ENCODE measurements at regions not wholly inside any gene's neighbourhood (a gene's known extent, or its start where the extent isn't known, plus 50 kb on each side); places are given as distances from the start of the nearest gene placed in this dataset.

GRCh38 chr16:63096857-63097256, 1060.6 kb upstream of the CDH8 start (continued):
- TF ChIP-seq STAT3 (IDR thresholded peaks at IDR 0.05; ENCODE audit: low read depth, low read length) (no peak), POLR2AphosphoS5 (IDR thresholded peaks at IDR 0.05; ENCODE audit: low read length) (no peak), ZBTB4 (CRISPR knock-in tag; IDR thresholded peaks at IDR 0.05) (no peak), CTCF (IDR thresholded peaks at IDR 0.05 in 2 of 3, conservative IDR thresholded peaks at IDR 0.05 in 1 of 3; ENCODE audit: control insufficient read depth in 2 of 3, extremely low read depth in 1 of 3, insufficient read depth in 1 of 3, low read depth in 3 of 3, low read length in 3 of 3) (no peak), E4F1 (IDR thresholded peaks at IDR 0.05; ENCODE audit: borderline replicate concordance, partially characterized antibody) (no peak)

GRCh38 chr16:63092736-63093135, 1056.5 kb upstream of the CDH8 start:
- Histone ChIP-seq H3K27me3 (replicated peaks in 1 of 2; ENCODE audit: control insufficient read depth in 2 of 2, insufficient read depth in 2 of 2, low read length in 1 of 2) (no peaks in the 10 kb centered on the region), H3K79me2 (ENCODE audit: control insufficient read depth, insufficient read depth, low read length) (no peaks in the 10 kb centered on the region), H3K4me3 (no peak overlapping the region), H3K27ac (ENCODE audit: control insufficient read depth, insufficient read depth) (no peak overlapping the region), H3K36me3 (ENCODE audit: control insufficient read depth in 2 of 2, insufficient read depth in 2 of 2, low read length in 1 of 2) (no peaks in the 10 kb centered on the region), H3K4me1 (ENCODE audit: control insufficient read depth, insufficient read depth, low read length) (no peaks in the 10 kb centered on the region), H4K20me1 (ENCODE audit: control insufficient read depth, insufficient read depth) (no peaks in the 10 kb centered on the region), H3K9me3 (replicated peaks; ENCODE audit: control insufficient read depth, insufficient read depth, low read length) (no peaks in the 10 kb centered on the region), H2AFZ (ENCODE audit: control insufficient read depth, low read depth, low read length) (no peak overlapping the region), H3K4me2 (ENCODE audit: control insufficient read depth, insufficient read depth) (no peak overlapping the region), H3K9ac (ENCODE audit: control insufficient read depth, insufficient read depth, low read length) (no peak overlapping the region)
- ChIA-PET POLR2A (no interaction called here), CTCF (no interaction called here), RAD21 (ENCODE audit: unreplicated experiment) (no interaction called here), SMC1A (ENCODE audit: uncharacterized antibody, unreplicated experiment) (no interaction called here)
- in situ Hi-C loops (cut with MboI): no loop called here
- TF ChIP-seq BHLHE40 (IDR thresholded peaks at IDR 0.05; ENCODE audit: borderline replicate concordance in 1 of 2, low read depth in 2 of 2, low read length in 1 of 2) (no peak), SKIL (IDR thresholded peaks at IDR 0.05; ENCODE audit: low read depth, poor library complexity, severe bottlenecking) (no peak), EZH2 (IDR thresholded peaks at IDR 0.05; ENCODE audit: borderline replicate concordance, control insufficient read depth, low read depth, low read length) (no peak), BCL11A (IDR thresholded peaks at IDR 0.05; ENCODE audit: low read depth, low read length) (no peak), CHD2 (IDR thresholded peaks at IDR 0.05; ENCODE audit: borderline replicate concordance, low read depth, low read length) (no peak)
- BruUV-seq (replicated peaks): no TSS peak
- no peak for ATAC-seq
- FAIRE-seq: no peak
- no peak for DNase-seq (ENCODE audit: low read depth, low spot score)
- intact Hi-C loops (cut with micrococcal nuclease; ENCODE audit: unreplicated experiment): no loop called here
